ENCODE measurements at regions not wholly inside any gene's neighbourhood (a gene's known extent, or its start where the extent isn't known, plus 50 kb on each side); places are given as distances from the start of the nearest gene placed in this dataset.

DNA sequence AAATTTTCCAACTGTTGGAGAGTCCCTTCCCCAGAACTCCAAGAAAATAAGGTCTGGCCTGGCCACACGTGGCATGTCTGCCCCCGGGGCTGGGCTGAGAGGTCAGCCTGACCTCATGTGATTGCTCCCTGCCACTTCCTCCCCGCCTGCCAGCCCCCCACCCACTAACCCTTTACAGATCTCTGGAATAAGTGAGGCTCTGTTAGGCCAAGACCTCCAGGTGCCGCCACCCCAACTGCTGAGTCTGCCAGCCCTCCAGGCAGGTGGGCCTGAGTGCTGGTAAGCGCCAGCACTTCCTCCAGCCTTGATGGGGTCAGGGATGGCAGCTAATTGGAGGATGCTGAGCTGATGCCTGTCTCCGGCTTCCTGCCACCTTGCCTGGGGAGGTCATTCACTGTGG, 658.4 kb downstream of the MED13L start (continued):
- TF ChIP-seq, protein P1, sequence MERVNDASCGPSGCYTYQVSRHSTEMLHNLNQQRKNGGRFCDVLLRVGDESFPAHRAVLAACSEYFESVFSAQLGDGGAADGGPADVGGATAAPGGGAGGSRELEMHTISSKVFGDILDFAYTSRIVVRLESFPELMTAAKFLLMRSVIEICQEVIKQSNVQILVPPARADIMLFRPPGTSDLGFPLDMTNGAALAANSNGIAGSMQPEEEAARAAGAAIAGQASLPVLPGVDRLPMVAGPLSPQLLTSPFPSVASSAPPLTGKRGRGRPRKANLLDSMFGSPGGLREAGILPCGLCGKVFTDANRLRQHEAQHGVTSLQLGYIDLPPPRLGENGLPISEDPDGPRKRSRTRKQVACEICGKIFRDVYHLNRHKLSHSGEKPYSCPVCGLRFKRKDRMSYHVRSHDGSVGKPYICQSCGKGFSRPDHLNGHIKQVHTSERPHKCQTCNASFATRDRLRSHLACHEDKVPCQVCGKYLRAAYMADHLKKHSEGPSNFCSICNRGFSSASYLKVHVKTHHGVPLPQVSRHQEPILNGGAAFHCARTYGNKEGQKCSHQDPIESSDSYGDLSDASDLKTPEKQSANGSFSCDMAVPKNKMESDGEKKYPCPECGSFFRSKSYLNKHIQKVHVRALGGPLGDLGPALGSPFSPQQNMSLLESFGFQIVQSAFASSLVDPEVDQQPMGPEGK (CRISPR knock-in tag; IDR thresholded peaks at IDR 0.05; ENCODE audit: borderline replicate concordance), result no peak
- TF ChIP-seq ZNF551 (CRISPR knock-in tag; IDR thresholded peaks at IDR 0.05) (no peak), PTRF (tag; IDR thresholded peaks at IDR 0.05) (no peak), HNRNPK (IDR thresholded peaks at IDR 0.05; ENCODE audit: low read depth, low read length, poor library complexity, severe bottlenecking) (no peak), TCFL5 (CRISPR knock-in tag; conservative IDR thresholded peaks at IDR 0.05) (no peak), ZNF23 (CRISPR knock-in tag; IDR thresholded peaks at IDR 0.05) (no peak), SNIP1 (IDR thresholded peaks at IDR 0.05; ENCODE audit: low read depth) (no peak), ESRRA (IDR thresholded peaks at IDR 0.05; ENCODE audit: borderline replicate concordance, low read depth) (no peak)
- TF ChIP-seq, protein P2, sequence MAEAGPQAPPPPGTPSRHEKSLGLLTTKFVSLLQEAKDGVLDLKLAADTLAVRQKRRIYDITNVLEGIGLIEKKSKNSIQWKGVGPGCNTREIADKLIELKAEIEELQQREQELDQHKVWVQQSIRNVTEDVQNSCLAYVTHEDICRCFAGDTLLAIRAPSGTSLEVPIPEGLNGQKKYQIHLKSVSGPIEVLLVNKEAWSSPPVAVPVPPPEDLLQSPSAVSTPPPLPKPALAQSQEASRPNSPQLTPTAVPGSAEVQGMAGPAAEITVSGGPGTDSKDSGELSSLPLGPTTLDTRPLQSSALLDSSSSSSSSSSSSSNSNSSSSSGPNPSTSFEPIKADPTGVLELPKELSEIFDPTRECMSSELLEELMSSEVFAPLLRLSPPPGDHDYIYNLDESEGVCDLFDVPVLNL (CRISPR knock-in tag; IDR thresholded peaks at IDR 0.05; ENCODE audit: low read depth), result no peak

DNA sequence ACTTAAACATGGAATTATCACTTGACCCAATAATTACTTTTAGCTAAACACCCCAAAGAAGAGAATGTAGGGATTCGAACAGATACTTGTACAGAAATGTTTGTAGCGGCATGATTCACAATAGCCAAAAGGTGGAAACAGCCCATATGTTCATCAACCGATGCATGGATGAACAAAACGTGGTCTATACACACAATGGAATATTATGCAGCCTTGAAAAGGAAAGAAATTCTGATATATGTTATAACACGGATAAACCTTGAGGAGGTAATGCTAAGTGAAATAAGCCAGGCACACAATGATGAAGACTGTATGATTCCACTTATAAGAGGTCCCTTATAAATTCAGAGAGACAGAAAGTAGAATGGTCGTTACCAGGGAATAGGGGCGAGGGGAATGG, 659.4 kb downstream of the MED13L start:
- Histone ChIP-seq H3K4me1 (replicated peaks in 1 of 2; ENCODE audit: control insufficient read depth in 2 of 2, insufficient read depth in 2 of 2, low read length in 2 of 2) (no peaks in the 10 kb centered on the region), H3K9me3 (replicated peaks; ENCODE audit: control insufficient read depth, insufficient read depth, low read depth, low read length) (no peaks in the 10 kb centered on the region), H3K4me3 (no peak overlapping the region), H3K27me3 (ENCODE audit: control insufficient read depth in 2 of 2, insufficient read depth in 2 of 2, low read length in 2 of 2) (no peaks in the 10 kb centered on the region; a peak in 1 of 5 replicates), H3K9me1 (ENCODE audit: control insufficient read depth, insufficient read depth, low read length) (no peaks in the 10 kb centered on the region), H3K79me2 (ENCODE audit: control insufficient read depth, insufficient read depth, low read length) (no peaks in the 10 kb centered on the region), H3K4me2 (ENCODE audit: insufficient read depth, low read length) (no peak overlapping the region), H2AFZ (ENCODE audit: low read depth, low read length) (no peak overlapping the region), H3K36me3 (ENCODE audit: control insufficient read depth, insufficient read depth, low read length) (no peaks in the 10 kb centered on the region), H3K27ac (ENCODE audit: extremely low read depth, low read depth, low read length) (no peak overlapping the region), H4K20me1 (replicated peaks; ENCODE audit: control insufficient read depth, insufficient read depth, low read length) (no peaks in the 10 kb centered on the region), H3K9ac (ENCODE audit: insufficient read depth in 1 of 2, low read depth in 2 of 2, low read length in 2 of 2) (no peak overlapping the region)
- no TSS peak for BruUV-seq (replicated peaks)
- 3% methylated on average over 7 of the region's 7 CpGs for WGBS (ENCODE audit: insufficient coverage, low coverage, missing lambda C conversion rate)
- no peak for FAIRE-seq
- ChIA-PET POLR2A (no interaction called here), CTCF (ENCODE audit: low intra/inter-chr PET ratio) (no interaction called here)
- no peak for ATAC-seq
- intact Hi-C loops (cut with micrococcal nuclease), result no loop called here
- in situ Hi-C loops (cut with MboI), result no loop called here
- DNase-seq (ENCODE audit: extremely low read depth in 1 of 4, low spot score in 3 of 4), result no peak
- TF ChIP-seq, protein P3, sequence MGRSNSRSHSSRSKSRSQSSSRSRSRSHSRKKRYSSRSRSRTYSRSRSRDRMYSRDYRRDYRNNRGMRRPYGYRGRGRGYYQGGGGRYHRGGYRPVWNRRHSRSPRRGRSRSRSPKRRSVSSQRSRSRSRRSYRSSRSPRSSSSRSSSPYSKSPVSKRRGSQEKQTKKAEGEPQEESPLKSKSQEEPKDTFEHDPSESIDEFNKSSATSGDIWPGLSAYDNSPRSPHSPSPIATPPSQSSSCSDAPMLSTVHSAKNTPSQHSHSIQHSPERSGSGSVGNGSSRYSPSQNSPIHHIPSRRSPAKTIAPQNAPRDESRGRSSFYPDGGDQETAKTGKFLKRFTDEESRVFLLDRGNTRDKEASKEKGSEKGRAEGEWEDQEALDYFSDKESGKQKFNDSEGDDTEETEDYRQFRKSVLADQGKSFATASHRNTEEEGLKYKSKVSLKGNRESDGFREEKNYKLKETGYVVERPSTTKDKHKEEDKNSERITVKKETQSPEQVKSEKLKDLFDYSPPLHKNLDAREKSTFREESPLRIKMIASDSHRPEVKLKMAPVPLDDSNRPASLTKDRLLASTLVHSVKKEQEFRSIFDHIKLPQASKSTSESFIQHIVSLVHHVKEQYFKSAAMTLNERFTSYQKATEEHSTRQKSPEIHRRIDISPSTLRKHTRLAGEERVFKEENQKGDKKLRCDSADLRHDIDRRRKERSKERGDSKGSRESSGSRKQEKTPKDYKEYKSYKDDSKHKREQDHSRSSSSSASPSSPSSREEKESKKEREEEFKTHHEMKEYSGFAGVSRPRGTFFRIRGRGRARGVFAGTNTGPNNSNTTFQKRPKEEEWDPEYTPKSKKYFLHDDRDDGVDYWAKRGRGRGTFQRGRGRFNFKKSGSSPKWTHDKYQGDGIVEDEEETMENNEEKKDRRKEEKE (IDR thresholded peaks at IDR 0.05; ENCODE audit: borderline replicate concordance in 1 of 2, control insufficient read depth in 1 of 2, low read depth in 2 of 2, low read length in 1 of 2), result no peak
- TF ChIP-seq JUNB (CRISPR knock-in tag; conservative IDR thresholded peaks at IDR 0.05), result no peak
- TF ChIP-seq, protein P4, sequence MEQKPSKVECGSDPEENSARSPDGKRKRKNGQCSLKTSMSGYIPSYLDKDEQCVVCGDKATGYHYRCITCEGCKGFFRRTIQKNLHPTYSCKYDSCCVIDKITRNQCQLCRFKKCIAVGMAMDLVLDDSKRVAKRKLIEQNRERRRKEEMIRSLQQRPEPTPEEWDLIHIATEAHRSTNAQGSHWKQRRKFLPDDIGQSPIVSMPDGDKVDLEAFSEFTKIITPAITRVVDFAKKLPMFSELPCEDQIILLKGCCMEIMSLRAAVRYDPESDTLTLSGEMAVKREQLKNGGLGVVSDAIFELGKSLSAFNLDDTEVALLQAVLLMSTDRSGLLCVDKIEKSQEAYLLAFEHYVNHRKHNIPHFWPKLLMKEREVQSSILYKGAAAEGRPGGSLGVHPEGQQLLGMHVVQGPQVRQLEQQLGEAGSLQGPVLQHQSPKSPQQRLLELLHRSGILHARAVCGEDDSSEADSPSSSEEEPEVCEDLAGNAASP (IDR thresholded peaks at IDR 0.05), result no peak
- TF ChIP-seq DNMT1 (IDR thresholded peaks at IDR 0.05), result no peak

Data from K562 (cell line).